AG04450 (cell line): ENCODE measurements at regions not wholly inside any gene's neighbourhood (a gene's known extent, or its start where the extent isn't known, plus 50 kb on each side); places are given as distances from the start of the nearest gene placed in this dataset.

Source experiments
- CTCF ChIA-PET: fragments of 300-600, 350-600 bp; formaldehyde crosslinking; extraction: SDS; loops from one replicate; lab custom pipeline; 2022; ENCODE audit warnings: antibody characterized with exemption, inconsistent platforms; lab: Charles Lee
- POLR2A ChIA-PET: fragments of 350-600 bp; formaldehyde crosslinking; extraction: SDS; loops from one replicate; lab custom pipeline; 2021; ENCODE audit warnings: antibody characterized with exemption, inconsistent platforms; lab: Yijun Ruan, JAX
- DNase-seq: peaks from one replicate; pipeline ENCODE4 v3.0.0-alpha.2; 2011; ENCODE audit warnings: low read depth, low spot score
- H3K27ac ChIP-seq: one replicate; pipeline ENCODE4 v1.5.1; 2012; ENCODE audit warnings: low read depth, low read length, control low read depth
- H3K27me3 ChIP-seq: one replicate; pipeline ENCODE4 v1.6.0; 2012; ENCODE audit warnings: low read length; ENCODE audit not compliant: control insufficient read depth, insufficient read depth
- H3K4me3 ChIP-seq: 2 replicates; pipeline ENCODE4 v1.5.1; 2011; ENCODE audit warnings: mild to moderate bottlenecking, low read depth, low read length, control low read depth
- H3K9me3 ChIP-seq: 2 replicates; pipeline ENCODE4 v1.5.1; 2012; ENCODE audit warnings: low read length; ENCODE audit not compliant: control insufficient read depth, insufficient read depth
- CTCF ChIP-seq: IDR thresholded peaks from 2 replicates; pipeline ENCODE4 v1.5.1; 2011; ENCODE audit warnings: low read depth, low read length, control low read depth, inconsistent platforms

GRCh38 chr6:68141190-68141589 is 493.9 kb upstream of the ADGRB3 start:
- H3K4me3 ChIP-seq: no peak overlapping the region
- peaks cover 10% of the 10 kb centered on the region; the same call in 1 of the 2 replicates for H3K9me3 ChIP-seq
- no peak for DNase-seq
- ChIA-PET CTCF (no interaction called here), POLR2A (no interaction called here)
- no peaks in the 10 kb centered on the region for H3K27me3 ChIP-seq
- no peak overlapping the region for H3K27ac ChIP-seq
- no peak for TF ChIP-seq CTCF

GRCh38 chr6:68139130-68139529 is 496.0 kb upstream of the ADGRB3 start:
- Histone ChIP-seq H3K27me3 (no peaks in the 10 kb centered on the region), H3K9me3 (0 out of 2 replicates have a peak, but pooled peaks cover 4% of the 10 kb centered on the region), H3K27ac (no peak overlapping the region), H3K4me3 (no peak overlapping the region)
- no peak for DNase-seq
- TF ChIP-seq CTCF: no peak
- ChIA-PET CTCF (no interaction called here), POLR2A (no interaction called here)

- DNase-seq: no peak
- no peak overlapping the region for H3K4me3 ChIP-seq
- ChIA-PET CTCF (no interaction called here), POLR2A (no interaction called here)
- no peak overlapping the region for H3K27ac ChIP-seq
- no peaks in the 10 kb centered on the region for H3K27me3 ChIP-seq
- TF ChIP-seq CTCF: no peak
- no peaks in the 10 kb centered on the region for H3K9me3 ChIP-seq
Observed at GRCh38 chr6:68134796-68135195, 500.3 kb upstream of the ADGRB3 start.

GRCh38 chr6:68128211-68128610 is 506.9 kb upstream of the ADGRB3 start:
- no peak for DNase-seq
- POLR2A ChIA-PET: no interaction called here
- Histone ChIP-seq H3K27ac (no peak overlapping the region), H3K4me3 (no peak overlapping the region), H3K27me3 (no peaks in the 10 kb centered on the region), H3K9me3 (no peaks in the 10 kb centered on the region)
- TF ChIP-seq CTCF: no peak
- CTCF ChIA-PET: interaction anchor here (0.6 kb wide), 1 partner anchor 165 kb away, joined by 4 read pairs; no protein-coding TSS in a partner anchor

- Histone ChIP-seq H3K27ac (no peak overlapping the region), H3K4me3 (no peak overlapping the region), H3K27me3 (no peaks in the 10 kb centered on the region), H3K9me3 (peaks cover under 1% of the 10 kb centered on the region; the same call in 1 of the 2 replicates)
- POLR2A ChIA-PET: no interaction called here
- DNase-seq: no peak
- no peak for TF ChIP-seq CTCF
- CTCF ChIA-PET: no interaction called here
Observed at GRCh38 chr6:68127074-68127473, 508.0 kb upstream of the ADGRB3 start.
